ENCODE measurements at regions not wholly inside any gene's neighbourhood (a gene's known extent, or its start where the extent isn't known, plus 50 kb on each side); places are given as distances from the start of the nearest gene placed in this dataset.

GRCh38 chr6:121548131-121548530 lies 112.7 kb downstream of the GJA1 start:
- TF ChIP-seq CTCF (conservative IDR thresholded peaks at IDR 0.05; ENCODE audit: low read length) (no peak), EZH2phosphoT487 (IDR thresholded peaks at IDR 0.05; ENCODE audit: borderline replicate concordance) (no peak)

Measured in Loucy (cell line).